PC-3 (cell line): ENCODE measurements at regions not wholly inside any gene's neighbourhood (a gene's known extent, or its start where the extent isn't known, plus 50 kb on each side); places are given as distances from the start of the nearest gene placed in this dataset.
A peak's percentile ranks its signal among the peaks of the same experiment; 100 is the strongest.

ENCODE experiments used
- ATAC-seq: fragments of 200-7000 bp; cut with Tn5 transposase; 2 replicates; pipeline ENCODE4 v1.9.1; 2020; ENCODE audit warnings: mild to moderate bottlenecking, moderate library complexity
- BruUV-seq: library from RNA; stranded (reverse); fragments of 400-500 nt; replicated peaks from 2 replicates; lab custom pipeline; 2021; lab: Mats Ljungman, UMichigan
- CTCF ChIA-PET: fragments of 300-600 bp; sonication (Branson Sonifier 250); formaldehyde crosslinking; loops from one replicate; lab custom pipeline; 2022; ENCODE audit warnings: antibody characterized with exemption; lab: Charles Lee
- POLR2A ChIA-PET: fragments of 300-600 bp; sonication (Branson Sonifier 250); formaldehyde crosslinking; loops from one replicate; lab custom pipeline; 2022; ENCODE audit warnings: antibody characterized with exemption; ENCODE audit not compliant: unreplicated experiment; lab: Charles Lee
- DNase-seq: peaks from one replicate; pipeline ENCODE4 v3.0.0-alpha.2; 2015
- H2AFZ ChIP-seq: fragments of 300-600 bp; sonication (generic); 2 replicates; pipeline ENCODE4 v1.6.0; 2016; ENCODE audit warnings: antibody characterized with exemption, low read length
- H3F3A ChIP-seq: fragments of 300-600 bp; sonication (generic); one replicate; pipeline ENCODE4 v1.6.0; 2017; ENCODE audit warnings: antibody characterized with exemption, low read length, control low read depth, mild to moderate bottlenecking; ENCODE audit not compliant: unreplicated experiment
- H3K27ac ChIP-seq: fragments of 300-600 bp; sonication (generic); 2 replicates; pipeline ENCODE4 v1.5.1; 2016; ENCODE audit warnings: mild to moderate bottlenecking, low read length
- H3K27me3 ChIP-seq: fragments of 300-600 bp; sonication (generic); 2 replicates; pipeline ENCODE4 v1.6.1; 2016; ENCODE audit warnings: low read length, mixed read lengths
- H3K36me3 ChIP-seq: fragments of 300-600 bp; sonication (generic); 2 replicates; pipeline ENCODE4 v1.6.1; 2016; ENCODE audit warnings: low read depth, mixed run types, low read length, mixed read lengths
- H3K4me1 ChIP-seq: fragments of 300-600 bp; sonication (generic); 2 replicates; pipeline ENCODE4 v1.5.1; 2016; ENCODE audit warnings: low read length; ENCODE audit not compliant: insufficient read depth
- H3K4me2 ChIP-seq: fragments of 300-600 bp; sonication (generic); 2 replicates; pipeline ENCODE4 v1.6.0; 2016; ENCODE audit warnings: low read length
- H3K4me3 ChIP-seq: fragments of 300-600 bp; sonication (generic); 2 replicates; pipeline ENCODE4 v1.5.1; 2016; ENCODE audit warnings: mild to moderate bottlenecking, low read length, mixed read lengths
- H3K79me2 ChIP-seq: fragments of 300-600 bp; sonication (generic); 2 replicates; pipeline ENCODE4 v1.6.1; 2017; ENCODE audit warnings: low read length, mixed read lengths
- H3K9ac ChIP-seq: fragments of 300-600 bp; sonication (generic); 2 replicates; pipeline ENCODE4 v1.6.0; 2016; ENCODE audit warnings: mild to moderate bottlenecking, low read length
- H3K9me2 ChIP-seq: fragments of 300-600 bp; sonication (generic); replicated peaks from 2 replicates; pipeline ENCODE4 v1.6.1; 2016; ENCODE audit warnings: mixed run types, low read length, mixed read lengths
- H3K9me3 ChIP-seq: fragments of 300-600 bp; sonication (generic); 2 replicates; pipeline ENCODE4 v1.6.1; 2016; ENCODE audit warnings: low read length, mixed read lengths
- H4K20me1 ChIP-seq: fragments of 300-600 bp; sonication (generic); 2 replicates; pipeline ENCODE4 v1.6.1; 2016; ENCODE audit warnings: low read length, mixed read lengths
- EZH2 ChIP-seq: fragments of 300-600 bp; sonication (generic); IDR thresholded peaks from one replicate; pipeline ENCODE4 v1.6.1; 2017; ENCODE audit warnings: antibody characterized with exemption, mild to moderate bottlenecking, low read length; ENCODE audit not compliant: unreplicated experiment
- EZH2phosphoT487 ChIP-seq: fragments of 300-600 bp; sonication (generic); IDR thresholded peaks from 2 replicates; pipeline ENCODE4 v1.6.1; 2018; ENCODE audit warnings: mild to moderate bottlenecking, antibody characterized with exemption, low read length, borderline replicate concordance
- intact Hi-C: fragments of 100-400 bp; cut with micrococcal nuclease; formaldehyde crosslinking; loops from 2 replicates; pipeline ENCODE4 v1.9.0; 2023
- TF ChIP-seq, protein P1 (sequence below): fragments of 300-600 bp; sonication (generic); conservative IDR thresholded peaks from 2 replicates; pipeline ENCODE4 v1.5.1; 2017; ENCODE audit warnings: antibody characterized with exemption, low read depth, mild to moderate bottlenecking, low read length

DNA sequence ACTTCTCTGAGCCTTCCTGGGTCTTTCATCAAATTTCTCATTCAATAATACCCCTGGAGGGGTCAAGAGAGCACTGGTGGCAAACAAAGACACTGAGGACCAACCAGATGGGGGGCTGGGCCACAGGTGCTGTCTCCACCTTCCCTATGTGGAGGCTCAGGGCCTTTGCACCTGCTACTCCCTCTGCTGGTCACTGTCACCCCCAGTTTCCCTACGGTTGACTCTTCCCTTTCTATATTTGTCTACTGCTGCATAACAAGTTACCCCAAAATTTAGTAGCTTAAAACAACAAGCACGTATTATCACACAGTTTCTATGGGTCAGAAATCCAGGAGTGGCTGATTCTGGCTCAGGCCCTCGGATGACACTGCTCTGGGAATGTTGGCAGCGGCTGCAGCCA is 138.8 kb upstream of the RUNX3 start:
- Histone ChIP-seq H2AFZ (no peak overlapping the region), H3K36me3 (no peaks in the 10 kb centered on the region), H3K27me3 (no peaks in the 10 kb centered on the region), H3F3A (no peaks in the 10 kb centered on the region), H3K4me3 (no peak overlapping the region), H3K9me2 (no peaks in the 10 kb centered on the region), H3K9ac (no peak overlapping the region), H3K4me1 (peaks cover 3% of the 10 kb centered on the region; the same call in 1 of the 2 replicates), H3K79me2 (no peaks in the 10 kb centered on the region), H3K9me3 (no peaks in the 10 kb centered on the region), H3K27ac (no peak overlapping the region), H4K20me1 (no peaks in the 10 kb centered on the region), H3K4me2 (no peak overlapping the region)
- POLR2A ChIA-PET: interaction anchor here (0.6 kb wide), 1 partner anchor 66 kb away, joined by 7 read pairs; no protein-coding TSS in a partner anchor
- CTCF ChIA-PET: no interaction called here
- no peak for DNase-seq
- TF ChIP-seq, protein P1, sequence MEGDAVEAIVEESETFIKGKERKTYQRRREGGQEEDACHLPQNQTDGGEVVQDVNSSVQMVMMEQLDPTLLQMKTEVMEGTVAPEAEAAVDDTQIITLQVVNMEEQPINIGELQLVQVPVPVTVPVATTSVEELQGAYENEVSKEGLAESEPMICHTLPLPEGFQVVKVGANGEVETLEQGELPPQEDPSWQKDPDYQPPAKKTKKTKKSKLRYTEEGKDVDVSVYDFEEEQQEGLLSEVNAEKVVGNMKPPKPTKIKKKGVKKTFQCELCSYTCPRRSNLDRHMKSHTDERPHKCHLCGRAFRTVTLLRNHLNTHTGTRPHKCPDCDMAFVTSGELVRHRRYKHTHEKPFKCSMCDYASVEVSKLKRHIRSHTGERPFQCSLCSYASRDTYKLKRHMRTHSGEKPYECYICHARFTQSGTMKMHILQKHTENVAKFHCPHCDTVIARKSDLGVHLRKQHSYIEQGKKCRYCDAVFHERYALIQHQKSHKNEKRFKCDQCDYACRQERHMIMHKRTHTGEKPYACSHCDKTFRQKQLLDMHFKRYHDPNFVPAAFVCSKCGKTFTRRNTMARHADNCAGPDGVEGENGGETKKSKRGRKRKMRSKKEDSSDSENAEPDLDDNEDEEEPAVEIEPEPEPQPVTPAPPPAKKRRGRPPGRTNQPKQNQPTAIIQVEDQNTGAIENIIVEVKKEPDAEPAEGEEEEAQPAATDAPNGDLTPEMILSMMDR: peak; percentile 42
- TF ChIP-seq EZH2: no peak
- BruUV-seq: no TSS peak
- ATAC-seq: no peak
- intact Hi-C loops: no loop called here

GRCh38 chr1:25068316-25068715 is 138.2 kb upstream of the RUNX3 start:
- H3K4me1 ChIP-seq: peaks cover 4% of the 10 kb centered on the region; the same call in 1 of the 2 replicates
- no peak for TF ChIP-seq EZH2phosphoT487
- no peak for TF ChIP-seq EZH2
- TF ChIP-seq, protein P1: no peak
- H3K27me3 ChIP-seq: no peaks in the 10 kb centered on the region
- no peak for ATAC-seq
- H3K9me2 ChIP-seq: no peaks in the 10 kb centered on the region
- intact Hi-C loops: no loop called here
- no peak for DNase-seq
- H3K79me2 ChIP-seq: no peaks in the 10 kb centered on the region
- H3K4me3 ChIP-seq: no peak overlapping the region
- BruUV-seq: no TSS peak
- no peaks in the 10 kb centered on the region for H3K36me3 ChIP-seq
- H3K9me3 ChIP-seq: no peaks in the 10 kb centered on the region
- POLR2A ChIA-PET: no interaction called here
- H3K27ac ChIP-seq: no peak overlapping the region
- H2AFZ ChIP-seq: no peak overlapping the region
- H3F3A ChIP-seq: no peaks in the 10 kb centered on the region
- no peak overlapping the region for H3K9ac ChIP-seq
- no peak overlapping the region for H3K4me2 ChIP-seq
- no peaks in the 10 kb centered on the region for H4K20me1 ChIP-seq
- CTCF ChIA-PET: no interaction called here

- no peak for TF ChIP-seq EZH2
- TF ChIP-seq, protein P1: no peak
- TF ChIP-seq EZH2phosphoT487: no peak
- H3K27ac ChIP-seq: no peak overlapping the region
- H3K27me3 ChIP-seq: no peaks in the 10 kb centered on the region
- no peak for ATAC-seq
- CTCF ChIA-PET: no interaction called here
- DNase-seq: no peak
- POLR2A ChIA-PET: no interaction called here
- H3K9ac ChIP-seq: no peak overlapping the region
- H3K4me3 ChIP-seq: no peak overlapping the region
- no peaks in the 10 kb centered on the region for H3K9me2 ChIP-seq
- intact Hi-C loops: no loop called here
- H4K20me1 ChIP-seq: no peaks in the 10 kb centered on the region
- H3K9me3 ChIP-seq: no peaks in the 10 kb centered on the region
- no peaks in the 10 kb centered on the region for H3K79me2 ChIP-seq
- peaks cover 4% of the 10 kb centered on the region; the same call in 1 of the 2 replicates for H3K4me1 ChIP-seq
- no peak overlapping the region for H3K4me2 ChIP-seq
- H3K36me3 ChIP-seq: no peaks in the 10 kb centered on the region
- no peak overlapping the region for H2AFZ ChIP-seq
- H3F3A ChIP-seq: no peaks in the 10 kb centered on the region
- BruUV-seq: no TSS peak
Observed at GRCh38 chr1:25067518-25068251, 137.6 kb upstream of the RUNX3 start.
